Sciatic nerve (tissue), 2 donors: ENCODE measurements at regions not wholly inside any gene's neighbourhood (a gene's known extent, or its start where the extent isn't known, plus 50 kb on each side); places are given as distances from the start of the nearest gene placed in this dataset.
"Not testable (repeated sequence)": the region's sequence is repeated elsewhere in the genome, so short reads cannot be mapped to it uniquely, and the experiment has no call there.

ENCODE experiments used
- ATAC-seq: fragments of 200-7000 bp; cut with Tn5 transposase; one replicate; pipeline ENCODE4 v1.9.1; 2020; ENCODE audit warnings: mild to moderate bottlenecking, moderate library complexity
- DNase-seq: peaks from one replicate; pipeline ENCODE4 v3.0.0-alpha.2; 2020; ENCODE audit warnings: low spot score
- intact Hi-C: fragments of 100-400 bp; cut with DNase I; formaldehyde crosslinking; loops from one replicate; pipeline ENCODE4 v1.14.2; 2022
- donor health status: DM: no; HTN: no; CAD: no.
- donor health status: DM: no; HTN: no; CAD: no.

GRCh38 chr3:3372210-3372777 lies 192.8 kb upstream of the CRBN start:
- intact Hi-C loops: no loop called here
- ATAC-seq (no peak), DNase-seq (no peak)

GRCh38 chr3:3368306-3368705 lies 188.8 kb upstream of the CRBN start:
- DNase-seq (no peak), ATAC-seq (no peak)
- intact Hi-C loops: no loop called here

- ATAC-seq (no peak), DNase-seq (no peak)
- intact Hi-C loops: no loop called here
These were observed 186.9 kb upstream of the CRBN start for GRCh38 chr3:3366386-3366785.

GRCh38 chr3:3365716-3366115 lies 186.2 kb upstream of the CRBN start:
- DNase-seq: no peak
- ATAC-seq: no peak
- intact Hi-C loops: no loop called here

GRCh38 chr3:3356846-3357245 lies 177.4 kb upstream of the CRBN start:
- intact Hi-C loops: no loop called here
- ATAC-seq: no peak
- DNase-seq: no peak

- DNase-seq (no peak), ATAC-seq (no peak)
- intact Hi-C loops: no loop called here
These were observed 176.0 kb upstream of the CRBN start for GRCh38 chr3:3355442-3355841.

GRCh38 chr3:3353153-3353552 lies 173.7 kb upstream of the CRBN start:
- intact Hi-C loops: no loop called here
- ATAC-seq (no peak), DNase-seq (no peak)

- ATAC-seq (no peak), DNase-seq (no peak)
- intact Hi-C loops: no loop called here
These were observed 171.7 kb upstream of the CRBN start for GRCh38 chr3:3351226-3351625.

GRCh38 chr3:3347056-3347455 lies 167.6 kb upstream of the CRBN start:
- DNase-seq, intact Hi-C loops, ATAC-seq: not testable (repeated sequence)

GRCh38 chr3:3346556-3346955 lies 167.1 kb upstream of the CRBN start:
- intact Hi-C loops: no loop called here
- no peak for DNase-seq
- ATAC-seq: no peak

GRCh38 chr3:3342141-3342540 lies 162.7 kb upstream of the CRBN start:
- DNase-seq: no peak
- no peak for ATAC-seq
- intact Hi-C loops: no loop called here

GRCh38 chr3:3340965-3341895 lies 161.7 kb upstream of the CRBN start:
- intact Hi-C loops: no loop called here
- ATAC-seq (no peak), DNase-seq (no peak)

GRCh38 chr3:3340526-3340925 lies 161.0 kb upstream of the CRBN start:
- intact Hi-C loops: no loop called here
- DNase-seq: no peak
- no peak for ATAC-seq

GRCh38 chr3:3335903-3336302 lies 156.4 kb upstream of the CRBN start:
- DNase-seq (no peak), ATAC-seq (no peak)
- intact Hi-C loops: no loop called here

- DNase-seq (no peak), ATAC-seq (no peak)
- intact Hi-C loops: no loop called here
These were observed 155.0 kb upstream of the CRBN start for GRCh38 chr3:3334491-3334890.

GRCh38 chr3:3333571-3333970 lies 154.1 kb upstream of the CRBN start:
- ATAC-seq: no peak
- DNase-seq: no peak
- intact Hi-C loops: no loop called here

GRCh38 chr3:3316521-3316920 lies 137.0 kb upstream of the CRBN start:
- DNase-seq (no peak), ATAC-seq (no peak)
- intact Hi-C loops: no loop called here

GRCh38 chr3:3315846-3316245 lies 136.4 kb upstream of the CRBN start:
- DNase-seq (no peak), ATAC-seq (no peak)
- intact Hi-C loops: no loop called here

- ATAC-seq (no peak), DNase-seq (no peak)
- intact Hi-C loops: no loop called here
These were observed 130.4 kb upstream of the CRBN start for GRCh38 chr3:3309887-3310286.

- DNase-seq: no peak
- no peak for ATAC-seq
- intact Hi-C loops: no loop called here
These were observed 129.3 kb upstream of the CRBN start for GRCh38 chr3:3308809-3309208.

GRCh38 chr3:3307491-3307890 lies 128.0 kb upstream of the CRBN start:
- DNase-seq: no peak
- no peak for ATAC-seq
- intact Hi-C loops: no loop called here
